Epidermal melanocyte (primary cell): ENCODE measurements at regions not wholly inside any gene's neighbourhood (a gene's known extent, or its start where the extent isn't known, plus 50 kb on each side); places are given as distances from the start of the nearest gene placed in this dataset.

Experiments used
- DNase-seq: peaks from one replicate; pipeline ENCODE4 v3.0.0; 2011; ENCODE audit warnings: low spot score; ENCODE audit not compliant: insufficient read length

DNA sequence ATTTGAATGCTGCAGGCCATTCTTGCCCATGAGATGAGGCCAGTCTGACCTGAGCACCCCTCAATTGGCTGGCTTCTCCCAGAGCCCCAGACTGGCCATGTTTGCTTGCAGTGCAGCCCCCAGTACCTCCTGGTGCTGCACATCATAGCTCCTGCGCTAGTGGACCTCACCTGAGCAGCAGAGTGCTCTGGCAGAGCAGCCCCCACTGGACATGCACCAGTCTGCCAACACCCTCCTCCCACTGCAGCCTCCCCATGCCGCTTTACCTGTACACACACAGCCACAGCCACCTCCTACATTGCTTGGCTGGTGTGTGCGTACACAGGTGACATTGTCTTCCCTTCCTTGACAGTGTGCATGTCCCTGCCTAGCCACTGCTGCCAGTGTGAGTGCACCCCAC, 940.2 kb downstream of the EFNA5 start:
- DNase-seq, result no peak

DNA sequence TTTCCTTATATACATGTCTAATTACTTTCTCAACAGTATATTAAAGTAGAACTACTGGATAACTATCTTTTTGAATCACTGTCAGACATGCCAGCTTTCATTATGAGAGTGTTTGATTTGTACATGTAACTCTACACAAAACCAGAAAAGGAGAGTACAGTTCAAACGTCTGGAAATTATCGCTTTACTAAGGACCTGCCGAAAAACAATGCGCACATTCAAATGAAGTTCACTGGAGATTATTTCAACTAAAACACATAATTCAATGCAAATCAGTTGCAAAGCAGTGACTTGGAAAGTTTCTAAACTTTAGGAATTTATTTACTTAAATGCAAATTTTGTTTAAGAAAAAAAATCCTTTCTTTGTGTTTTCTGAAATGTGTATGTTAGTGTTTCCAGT, 942.5 kb downstream of the EFNA5 start:
- DNase-seq, result no peak

DNA sequence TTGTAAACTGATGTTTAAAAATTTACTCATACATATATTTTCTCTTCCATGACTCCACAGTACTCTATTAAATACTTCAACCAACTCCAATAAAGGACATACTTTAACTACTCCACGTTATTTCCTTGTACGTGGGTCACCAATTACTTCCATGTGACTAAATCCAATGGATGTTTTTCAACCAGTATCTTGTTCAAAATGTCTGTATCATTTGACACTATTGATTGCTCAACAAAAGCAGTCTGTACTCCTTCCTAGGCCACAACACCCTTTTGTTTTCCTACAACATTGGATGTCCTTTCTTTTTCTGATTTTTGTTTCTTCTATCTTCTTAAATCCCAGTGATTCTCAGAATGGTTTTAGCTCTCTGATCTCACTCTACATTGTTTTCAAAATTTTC, 943.7 kb downstream of the EFNA5 start:
- no peak for DNase-seq

DNA sequence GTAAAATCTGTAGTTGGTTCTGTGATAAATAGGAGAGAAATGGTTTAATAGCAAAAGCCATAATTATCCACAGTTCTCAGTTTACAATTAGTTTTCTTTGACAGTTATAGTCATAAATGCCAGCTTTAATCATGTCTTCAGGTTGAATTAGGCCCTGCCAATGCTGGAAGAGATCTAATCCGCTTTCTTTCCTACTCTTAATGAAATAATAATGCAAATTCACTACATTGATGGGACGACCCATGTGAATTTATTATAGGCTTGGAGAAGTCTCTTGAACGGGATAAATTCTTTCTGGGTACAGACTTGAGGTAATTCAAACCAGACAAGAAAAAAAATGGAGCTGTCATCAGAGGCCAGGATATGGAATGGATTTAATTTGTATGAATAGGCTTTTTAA, 950.4 kb downstream of the EFNA5 start:
- DNase-seq, result no peak

DNA sequence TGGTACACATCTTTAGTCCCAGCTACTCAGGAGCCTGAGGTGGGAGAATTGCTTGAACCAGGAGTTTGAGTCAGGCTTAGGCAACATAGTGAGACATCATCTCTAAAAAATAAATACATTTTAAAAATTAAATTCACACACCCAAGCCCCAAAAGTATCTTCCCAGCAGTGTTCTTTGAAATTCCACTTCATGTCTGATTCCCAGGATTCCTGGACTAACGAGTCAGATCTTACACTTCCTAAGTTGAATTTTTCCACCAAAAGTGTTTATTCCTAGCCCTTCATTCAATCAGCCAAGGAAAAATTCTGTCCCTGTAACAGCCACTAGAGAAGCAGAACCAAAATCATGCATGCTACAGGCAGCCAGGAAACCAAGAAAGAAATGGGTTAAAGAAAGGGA, 970.9 kb downstream of the EFNA5 start:
- no peak for DNase-seq

DNA sequence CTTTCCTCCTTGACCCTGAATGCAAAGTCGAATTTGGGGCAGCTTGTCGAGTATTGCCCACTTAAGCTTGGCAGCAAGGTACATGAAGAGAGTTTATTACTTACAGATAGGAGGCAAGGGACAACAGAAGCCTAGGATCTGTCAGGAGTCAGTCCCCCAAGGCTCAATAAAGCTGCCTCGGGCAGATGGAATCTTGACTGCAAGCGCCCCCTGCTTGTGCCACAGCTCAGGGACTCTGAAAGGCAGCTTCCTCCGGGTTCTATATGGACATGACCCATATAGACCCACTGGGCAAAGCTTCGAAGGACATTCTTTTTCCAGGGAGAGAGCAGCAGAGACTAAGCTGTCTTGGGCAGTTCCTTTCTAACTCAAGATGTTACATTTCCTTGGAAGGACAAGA, 971.5 kb downstream of the EFNA5 start:
- no peak for DNase-seq

DNA sequence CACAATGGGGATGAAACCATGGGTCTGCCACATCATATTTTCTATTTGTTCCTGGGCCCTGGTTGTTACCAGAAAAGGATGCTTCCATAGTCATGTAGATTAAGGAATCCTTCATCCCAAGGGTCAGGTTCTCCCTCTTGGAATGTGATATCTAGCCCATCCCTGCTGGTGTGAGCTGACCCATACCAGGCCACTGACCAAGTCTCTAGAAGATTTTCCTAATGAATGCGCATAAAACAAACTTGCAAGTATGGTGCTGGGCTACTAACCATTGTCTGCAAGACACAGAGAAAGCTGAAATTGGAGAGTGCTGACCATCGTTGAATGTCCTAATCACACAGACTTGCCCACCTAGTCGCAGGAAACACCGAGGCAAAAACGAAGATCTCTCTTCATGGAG, 972.6 kb downstream of the EFNA5 start:
- no peak for DNase-seq

DNA sequence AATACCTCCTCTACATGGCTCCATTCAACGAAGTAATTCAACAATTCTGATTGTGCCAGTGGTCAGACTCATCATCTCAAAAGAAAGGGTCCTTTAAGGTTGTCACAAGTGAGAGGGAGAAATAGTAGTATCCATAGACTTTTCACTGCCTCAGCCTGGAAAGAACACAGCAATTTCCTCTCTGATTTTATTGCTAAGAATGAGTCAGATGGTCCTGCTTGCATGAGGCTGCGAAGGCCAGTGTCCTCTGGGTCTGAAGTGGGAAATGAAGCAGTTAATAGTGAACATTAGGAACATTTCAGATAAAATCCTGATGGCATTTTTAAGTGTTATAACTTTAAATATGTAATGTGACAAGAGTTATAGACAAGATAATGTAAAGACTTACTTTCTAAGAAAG, 979.0 kb downstream of the EFNA5 start:
- DNase-seq, result no peak

DNA sequence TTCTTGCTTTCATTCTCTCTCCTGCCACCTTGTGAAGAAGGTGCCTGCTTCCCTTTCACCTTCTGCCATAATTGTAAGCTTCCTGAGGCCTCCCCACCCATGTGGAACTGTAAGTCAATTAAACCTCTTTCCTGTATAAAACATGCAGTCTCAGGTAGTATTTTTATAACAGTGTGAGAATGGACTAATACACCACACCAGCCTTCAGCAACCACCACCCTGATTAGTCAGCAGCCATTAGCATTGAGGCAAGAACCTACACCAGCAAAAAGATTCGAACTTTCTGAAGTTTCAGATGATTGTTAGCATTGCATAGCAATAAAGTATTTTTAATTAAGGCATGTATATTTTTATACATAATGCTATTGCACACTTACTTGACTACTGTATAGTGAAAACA, 980.2 kb downstream of the EFNA5 start:
- DNase-seq, result no peak

DNA sequence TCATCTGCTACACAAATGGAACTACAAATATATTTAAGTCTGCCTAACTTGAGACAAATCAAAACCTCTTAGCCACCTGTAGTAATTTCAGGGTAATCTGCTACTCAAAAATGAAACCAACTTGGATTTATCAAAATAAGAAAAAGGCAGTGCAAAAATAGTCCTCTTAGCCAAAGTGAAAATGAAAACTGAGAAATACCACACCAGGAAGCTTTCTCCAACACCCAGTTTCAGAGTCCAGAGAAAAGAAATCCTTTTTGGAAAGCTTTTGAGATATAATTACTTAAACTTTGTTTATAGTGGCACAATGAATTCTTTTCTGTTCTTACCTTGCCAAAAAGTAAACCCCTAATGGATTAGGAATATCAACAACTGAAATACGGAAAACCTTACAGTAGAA, 990.4 kb downstream of the EFNA5 start:
- DNase-seq, result no peak

DNA sequence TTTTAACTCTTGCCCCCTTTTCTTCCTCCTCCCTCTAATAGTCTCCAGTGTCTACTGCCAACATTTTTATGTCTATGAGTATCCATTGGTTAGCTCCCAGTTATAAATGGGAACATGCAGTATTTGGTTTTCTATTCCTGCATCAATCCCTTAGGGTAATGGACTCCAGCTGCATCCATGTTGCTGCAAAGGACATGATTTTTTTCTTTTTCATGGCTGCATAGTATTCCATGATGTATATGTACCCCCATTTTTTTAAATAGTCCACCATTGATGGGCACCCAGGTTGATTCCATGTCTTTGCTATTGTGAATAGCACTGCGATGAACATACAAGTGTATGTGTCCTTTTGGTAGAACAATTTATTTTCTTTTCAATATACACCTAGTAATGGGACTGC, 993.7 kb downstream of the EFNA5 start:
- DNase-seq, result no peak

DNA sequence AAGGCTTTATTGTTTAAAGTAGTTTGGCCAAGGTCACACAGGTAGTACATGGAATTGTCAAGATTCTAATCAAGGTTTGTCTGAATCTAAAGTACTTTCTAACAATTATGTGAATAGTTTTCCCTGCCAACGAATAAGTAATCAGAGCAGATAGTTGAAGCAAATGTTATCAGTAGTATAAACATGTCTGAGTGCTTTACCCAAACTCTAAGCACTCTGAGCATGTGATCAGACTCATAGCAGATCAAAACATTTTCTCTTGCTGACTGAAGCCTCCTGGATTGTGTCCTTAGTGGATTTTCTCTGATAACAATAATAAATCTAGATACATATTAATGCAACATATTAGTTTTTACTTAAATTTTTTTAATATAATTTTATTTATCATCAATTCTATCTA, 995.0 kb downstream of the EFNA5 start:
- no peak for DNase-seq

DNA sequence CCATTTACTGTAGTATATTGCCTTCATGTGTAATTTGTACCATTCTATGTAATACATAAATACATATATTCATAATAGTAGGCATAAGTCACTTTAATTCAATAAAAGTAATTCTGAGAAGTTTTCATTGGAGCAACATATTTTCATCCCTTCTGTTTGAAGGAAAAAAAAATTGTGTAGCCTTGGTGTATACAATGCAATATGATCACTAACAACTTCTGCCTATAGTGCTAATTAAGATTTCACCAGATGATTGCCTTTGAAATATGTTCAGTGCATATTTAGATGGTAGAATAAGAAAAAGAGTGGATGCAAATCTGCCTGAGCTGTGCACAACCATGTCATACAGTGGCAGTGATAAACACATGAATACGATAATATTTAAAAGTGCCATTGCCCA, 996.8 kb downstream of the EFNA5 start:
- DNase-seq, result no peak

DNA sequence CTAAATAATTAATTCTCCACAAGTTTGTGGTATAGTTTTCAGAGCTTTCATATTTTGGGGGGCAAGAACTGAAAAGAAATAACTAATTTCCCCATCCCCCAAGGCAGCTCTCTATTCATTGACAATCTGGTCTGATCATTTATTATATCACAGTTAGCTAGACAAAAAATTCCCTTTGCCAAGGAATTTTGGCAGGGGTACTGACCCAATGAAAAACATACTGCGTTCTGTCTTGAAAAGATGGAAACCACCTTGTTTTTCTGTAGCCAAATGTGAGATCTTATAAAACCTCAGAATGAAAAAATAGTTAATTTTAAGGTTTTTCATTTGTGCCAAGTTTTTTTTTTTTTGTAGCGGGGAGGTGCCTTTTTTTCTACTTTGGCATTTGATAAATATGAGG, 1008.9 kb downstream of the EFNA5 start:
- no peak for DNase-seq

DNA sequence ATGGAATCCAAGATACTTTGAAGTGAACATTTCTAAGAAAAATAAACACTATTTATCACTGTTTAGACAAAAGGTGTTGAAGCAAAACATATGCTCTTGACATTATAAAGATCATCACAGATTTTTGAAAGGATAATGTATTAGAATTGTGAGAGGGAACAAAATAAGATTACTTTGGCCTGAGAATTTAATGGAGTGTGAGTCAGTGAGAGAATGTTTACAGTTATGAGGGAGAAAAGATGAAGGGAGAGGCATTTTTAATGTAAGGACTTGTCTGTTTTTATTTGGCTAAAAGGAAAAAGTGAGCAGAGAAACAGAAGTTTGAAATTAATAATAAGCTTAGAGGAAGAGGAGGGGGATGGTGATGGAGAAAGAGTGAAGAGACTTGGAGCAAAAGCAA, 1010.1 kb downstream of the EFNA5 start:
- DNase-seq, result no peak

DNA sequence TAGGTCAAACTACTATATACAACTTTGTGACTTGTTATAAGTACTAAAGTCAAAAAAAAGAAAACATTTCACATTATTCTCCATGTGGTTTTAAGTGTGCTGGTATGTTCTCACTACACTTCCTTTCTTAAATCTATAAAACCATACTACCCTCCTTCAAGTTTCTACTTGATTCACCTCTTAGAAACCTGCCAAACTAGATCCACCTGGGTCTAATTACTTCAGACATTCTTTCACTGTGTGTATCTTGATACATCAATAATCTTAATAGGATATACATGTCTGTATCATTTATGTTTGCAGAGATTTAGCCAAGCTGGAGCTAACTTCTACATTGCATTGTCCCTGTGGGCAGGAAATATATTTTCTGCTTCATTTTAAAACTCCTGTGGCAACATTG, 1012.6 kb downstream of the EFNA5 start:
- no peak for DNase-seq

DNA sequence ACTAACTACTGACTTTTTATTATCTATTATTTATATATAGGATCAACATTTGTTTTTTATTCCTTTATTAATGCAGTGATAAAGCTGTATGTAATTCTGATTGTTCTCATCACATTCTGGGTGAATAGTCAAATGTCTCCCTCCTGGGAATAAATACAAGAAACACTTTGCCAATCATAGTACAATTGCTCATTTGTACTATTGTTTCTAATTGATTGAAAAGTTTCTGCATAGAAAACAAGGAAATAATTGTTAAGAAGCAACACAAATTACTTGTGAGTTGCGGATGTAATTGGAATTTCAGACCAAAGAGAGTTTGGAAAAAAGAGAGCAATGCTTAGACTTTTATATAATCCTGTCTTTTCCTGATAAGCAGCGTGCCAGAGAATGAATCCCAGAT, 1013.9 kb downstream of the EFNA5 start:
- DNase-seq, result no peak

DNA sequence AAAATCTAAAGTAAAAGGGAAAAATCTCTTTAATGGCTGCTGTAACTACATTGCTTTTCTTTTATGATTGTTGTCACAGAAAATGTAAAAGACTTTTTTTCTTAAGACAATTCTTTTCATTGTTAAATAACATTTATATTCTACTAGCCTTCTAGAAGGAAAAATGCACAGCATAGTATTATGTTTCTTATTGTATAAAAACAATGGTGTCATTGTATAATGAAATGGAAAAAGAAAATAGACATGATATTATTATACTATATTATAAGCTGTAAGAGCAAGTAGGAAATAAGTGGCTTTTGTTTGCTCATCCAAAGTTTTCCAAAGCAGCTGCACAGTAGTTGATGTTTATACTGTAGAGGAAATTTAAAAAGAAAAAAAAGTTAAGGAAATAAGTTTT, 1021.7 kb downstream of the EFNA5 start:
- no peak for DNase-seq

DNA sequence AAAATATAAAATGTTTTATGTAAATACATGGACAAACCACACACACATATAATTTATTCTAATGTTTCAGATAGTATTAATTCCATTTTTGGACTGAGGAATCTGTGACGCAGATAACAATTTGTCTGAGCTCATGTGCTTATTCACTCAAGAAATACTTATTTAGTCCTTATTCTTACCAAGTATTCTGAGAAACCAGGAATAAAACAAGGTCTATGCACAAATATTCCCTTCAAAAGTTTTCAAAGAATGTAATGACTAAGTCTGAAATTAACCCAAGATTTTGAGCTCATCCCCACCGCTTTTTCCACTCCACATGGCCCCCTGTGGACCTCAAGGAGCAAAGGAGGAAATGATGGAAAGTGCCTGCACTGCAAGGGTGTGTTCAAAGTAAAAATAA, 1022.3 kb downstream of the EFNA5 start:
- no peak for DNase-seq

DNA sequence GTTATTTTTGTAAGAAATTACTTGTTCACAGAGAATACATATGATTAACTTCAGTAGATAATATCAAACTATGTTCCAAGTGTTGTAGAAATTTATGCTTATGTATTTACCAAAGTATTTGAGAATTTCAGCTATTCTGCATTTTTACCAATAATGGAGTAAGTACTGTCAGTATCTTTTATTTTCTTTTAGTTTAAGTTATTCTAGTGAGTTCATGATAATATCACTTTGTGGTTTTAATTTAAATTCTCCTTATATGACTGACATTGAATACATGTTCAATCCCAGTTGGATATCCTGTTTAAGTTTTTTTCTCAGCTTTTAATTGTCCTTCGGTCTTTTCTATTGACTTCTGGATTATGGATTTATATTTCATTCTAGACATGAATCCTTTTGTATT, 1024.6 kb downstream of the EFNA5 start:
- no peak for DNase-seq

DNA sequence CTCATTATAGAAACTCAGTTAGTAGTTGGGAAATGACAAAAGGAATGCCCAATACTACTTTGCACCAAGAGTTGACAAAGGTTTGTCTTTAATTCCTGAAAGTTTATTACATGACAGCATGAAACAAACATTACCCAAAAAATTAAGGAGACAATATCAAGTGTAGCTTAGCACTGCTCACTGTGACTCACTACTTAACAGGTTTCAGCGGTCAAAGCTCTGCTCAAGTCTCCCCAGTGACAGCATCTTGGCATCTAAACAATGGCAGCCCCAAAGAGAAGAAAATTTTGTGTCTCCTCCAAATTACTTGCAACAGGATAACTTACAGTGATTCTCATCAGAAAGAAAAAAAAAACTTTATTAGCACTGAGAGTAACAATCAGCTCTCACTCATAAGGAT, 1030.2 kb downstream of the EFNA5 start:
- DNase-seq, result no peak

DNA sequence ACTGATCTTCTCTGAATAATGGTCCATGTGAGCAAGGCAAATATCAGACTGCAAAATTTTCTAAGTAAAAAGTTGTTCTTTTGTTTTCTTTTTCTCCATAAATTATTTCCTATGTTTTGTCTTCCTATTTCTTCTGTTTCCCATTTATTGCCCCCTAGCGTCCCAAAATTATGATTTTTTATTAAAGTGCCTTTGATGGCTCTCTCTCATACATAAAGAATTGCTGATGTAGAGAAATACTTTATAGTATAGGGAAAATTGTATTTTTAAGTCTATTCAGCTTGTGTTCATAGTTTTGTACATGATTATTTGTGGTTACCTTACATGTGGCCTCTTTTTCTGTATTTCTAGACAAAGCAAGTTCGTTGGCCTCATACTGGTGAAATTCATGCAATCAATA, 1031.2 kb downstream of the EFNA5 start:
- no peak for DNase-seq

DNA sequence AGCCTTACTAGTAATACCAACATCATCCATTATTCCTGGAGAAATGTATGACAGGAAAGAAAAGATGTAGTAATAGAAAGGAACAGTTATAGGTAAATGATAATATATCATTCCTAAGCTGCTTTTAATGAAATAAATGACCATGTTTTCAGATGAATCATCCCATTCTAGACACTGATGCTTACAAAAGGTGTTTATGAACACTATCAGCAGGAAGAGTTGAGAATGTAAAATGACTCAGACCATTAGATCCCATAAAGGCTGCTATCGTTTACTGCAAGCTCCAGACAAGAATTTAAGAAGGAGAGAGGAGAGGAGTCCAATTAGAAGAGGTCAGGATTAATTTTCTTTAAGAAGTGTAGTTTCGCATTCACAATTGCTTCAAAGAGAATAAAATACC, 1033.5 kb downstream of the EFNA5 start:
- DNase-seq, result no peak

DNA sequence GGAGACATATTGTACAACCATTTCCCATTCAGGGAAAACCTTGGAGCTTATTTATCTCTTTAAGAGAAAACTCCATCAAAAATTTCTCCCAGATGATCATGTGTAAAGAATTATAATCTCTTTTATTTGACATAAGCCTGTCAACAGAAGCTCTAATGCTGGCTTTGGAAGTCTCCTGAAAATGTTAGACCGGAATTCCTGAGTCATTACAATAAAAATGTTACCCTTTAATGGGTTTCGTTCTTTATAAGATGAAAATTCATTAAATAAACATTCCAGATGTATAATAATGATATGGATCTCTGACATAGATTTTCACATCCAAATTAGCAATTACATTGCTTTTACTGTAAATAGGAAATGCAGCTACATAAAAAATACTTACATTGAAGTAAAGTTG, 1036.4 kb downstream of the EFNA5 start:
- no peak for DNase-seq

DNA sequence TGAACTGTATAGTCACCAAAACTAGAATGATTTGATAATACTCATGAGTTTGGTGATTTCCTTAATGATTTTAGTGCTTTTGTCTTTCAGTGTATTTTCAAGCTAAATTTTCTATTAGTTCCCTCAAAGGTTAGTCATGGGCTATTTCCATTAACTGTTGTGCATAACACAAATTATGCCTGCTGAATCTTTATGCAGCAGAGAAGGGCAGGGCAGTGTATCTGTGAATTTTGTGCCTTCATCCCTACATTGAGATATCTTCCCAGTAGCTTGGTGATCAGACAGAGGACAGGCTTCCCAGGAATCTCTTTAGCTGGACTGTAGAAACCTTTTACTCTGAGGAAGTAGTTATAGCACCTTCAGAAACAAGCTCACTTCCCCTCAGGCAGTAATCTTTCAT, 1036.9 kb downstream of the EFNA5 start:
- no peak for DNase-seq
